Muscle of leg (tissue), 3 donors: ENCODE measurements at regions not wholly inside any gene's neighbourhood (a gene's known extent, or its start where the extent isn't known, plus 50 kb on each side); places are given as distances from the start of the nearest gene placed in this dataset.
A peak's percentile ranks its signal among the peaks of the same experiment; 100 is the strongest.

ENCODE experiments used
- DNase-seq: peaks from one replicate; pipeline ENCODE4 v3.0.0; 2013
- H3K27ac ChIP-seq: one replicate; pipeline ENCODE4 v1.5.1; 2013; ENCODE audit warnings: mild to moderate bottlenecking, low read length, control low read depth
- H3K27me3 ChIP-seq: one replicate; pipeline ENCODE4 v1.6.1; 2013; ENCODE audit warnings: low read length; ENCODE audit not compliant: control insufficient read depth, insufficient read depth
- H3K36me3 ChIP-seq: one replicate; pipeline ENCODE4 v1.6.1; 2013; ENCODE audit warnings: low read length; ENCODE audit not compliant: control insufficient read depth, insufficient read depth
- H3K4me1 ChIP-seq: one replicate; pipeline ENCODE4 v1.6.1; 2013; ENCODE audit warnings: low read length; ENCODE audit not compliant: control insufficient read depth, insufficient read depth
- H3K4me3 ChIP-seq: one replicate; pipeline ENCODE4 v1.5.1; 2013; ENCODE audit warnings: low read length, control low read depth
- H3K9me3 ChIP-seq: replicated peaks from 2 replicates; pipeline ENCODE4 v1.6.1; 2013; ENCODE audit warnings: low read depth, low read length; ENCODE audit not compliant: control insufficient read depth
- WGBS: methylation state at CpG from one replicate; pipeline ENCODE4 v1.1.5; 2013; ENCODE audit warnings: missing lambda C conversion rate; ENCODE audit not compliant: insufficient coverage; 5-methylcytosine and 5-hydroxymethylcytosine counted together

- no peak for DNase-seq
- Histone ChIP-seq H3K4me1 (no peaks in the 10 kb centered on the region), H3K9me3 (no peaks in the 10 kb centered on the region), H3K27ac (no peak overlapping the region), H3K4me3 (no peak overlapping the region), H3K36me3 (no peaks in the 10 kb centered on the region), H3K27me3 (no peaks in the 10 kb centered on the region)
Observed at GRCh38 chrX:27924718-27925117, 56.5 kb downstream of the DCAF8L1 start.

GRCh38 chrX:27924261-27924660 is 57.0 kb downstream of the DCAF8L1 start:
- Histone ChIP-seq H3K9me3 (no peaks in the 10 kb centered on the region), H3K36me3 (no peaks in the 10 kb centered on the region), H3K27ac (no peak overlapping the region), H3K4me3 (no peak overlapping the region), H3K4me1 (no peaks in the 10 kb centered on the region), H3K27me3 (no peaks in the 10 kb centered on the region)
- no peak for DNase-seq
- 80% methylated on average over 1 of the region's 4 CpGs for WGBS

- Histone ChIP-seq H3K4me3 (no peak overlapping the region), H3K4me1 (no peaks in the 10 kb centered on the region), H3K27me3 (no peaks in the 10 kb centered on the region), H3K36me3 (no peaks in the 10 kb centered on the region), H3K27ac (no peak overlapping the region), H3K9me3 (no peaks in the 10 kb centered on the region)
- WGBS: no CpG with 5 or more reads among the region's 3 CpGs
- DNase-seq: peak; percentile 15
Observed at GRCh38 chrX:27918799-27919198, 62.5 kb downstream of the DCAF8L1 start.

GRCh38 chrX:27917713-27918500 is 63.3 kb downstream of the DCAF8L1 start:
- Histone ChIP-seq H3K27me3 (no peaks in the 10 kb centered on the region), H3K36me3 (no peaks in the 10 kb centered on the region), H3K4me3 (no peak overlapping the region), H3K27ac (no peak overlapping the region), H3K4me1 (no peaks in the 10 kb centered on the region), H3K9me3 (no peaks in the 10 kb centered on the region)
- no CpG with 5 or more reads among the region's 6 CpGs for WGBS
- no peak for DNase-seq

GRCh38 chrX:27915617-27916016 is 65.6 kb downstream of the DCAF8L1 start:
- WGBS: 20% methylated on average over 1 of the region's 3 CpGs
- no peaks in the 10 kb centered on the region for H3K9me3 ChIP-seq
- no peaks in the 10 kb centered on the region for H3K36me3 ChIP-seq
- H3K27ac ChIP-seq: no peak overlapping the region
- peak; percentile 38 for DNase-seq
- no peaks in the 10 kb centered on the region for H3K4me1 ChIP-seq
- H3K4me3 ChIP-seq: no peak overlapping the region
- H3K27me3 ChIP-seq: no peaks in the 10 kb centered on the region

GRCh38 chrX:27910412-27910811 is 70.8 kb downstream of the DCAF8L1 start:
- no peak for DNase-seq
- WGBS: no CpG with 5 or more reads among the region's 1 CpG
- no peaks in the 10 kb centered on the region for H3K9me3 ChIP-seq
- H3K27ac ChIP-seq: no peak overlapping the region
- no peaks in the 10 kb centered on the region for H3K4me1 ChIP-seq
- no peaks in the 10 kb centered on the region for H3K27me3 ChIP-seq
- H3K4me3 ChIP-seq: no peak overlapping the region
- no peaks in the 10 kb centered on the region for H3K36me3 ChIP-seq

- H3K27ac ChIP-seq: no peak overlapping the region
- no peak for DNase-seq
- H3K27me3 ChIP-seq: no peaks in the 10 kb centered on the region
- no peaks in the 10 kb centered on the region for H3K36me3 ChIP-seq
- no peaks in the 10 kb centered on the region for H3K9me3 ChIP-seq
- 85% methylated on average over 2 of the region's 2 CpGs for WGBS
- no peak overlapping the region for H3K4me3 ChIP-seq
- no peaks in the 10 kb centered on the region for H3K4me1 ChIP-seq
Observed at GRCh38 chrX:27903960-27904359, 77.3 kb downstream of the DCAF8L1 start.

GRCh38 chrX:27893871-27894270 is 86.1 kb downstream of the MAGEB10 start:
- WGBS: no CpG with 5 or more reads among the region's 2 CpGs
- H3K9me3 ChIP-seq: no peaks in the 10 kb centered on the region
- no peak overlapping the region for H3K4me3 ChIP-seq
- no peaks in the 10 kb centered on the region for H3K27me3 ChIP-seq
- DNase-seq: no peak
- no peaks in the 10 kb centered on the region for H3K36me3 ChIP-seq
- H3K4me1 ChIP-seq: no peaks in the 10 kb centered on the region
- H3K27ac ChIP-seq: no peak overlapping the region

- Histone ChIP-seq H3K27ac (no peak overlapping the region), H3K4me3 (no peak overlapping the region), H3K9me3 (no peaks in the 10 kb centered on the region), H3K4me1 (no peaks in the 10 kb centered on the region), H3K36me3 (no peaks in the 10 kb centered on the region), H3K27me3 (no peaks in the 10 kb centered on the region)
- no peak for DNase-seq
- 0% methylated on average over 1 of the region's 3 CpGs for WGBS
Observed at GRCh38 chrX:27893211-27893610, 85.4 kb downstream of the MAGEB10 start.

- no peak for DNase-seq
- WGBS: no CpG with 5 or more reads among the region's 1 CpG
- Histone ChIP-seq H3K36me3 (no peaks in the 10 kb centered on the region), H3K4me3 (no peak overlapping the region), H3K4me1 (no peaks in the 10 kb centered on the region), H3K27me3 (no peaks in the 10 kb centered on the region), H3K9me3 (no peaks in the 10 kb centered on the region), H3K27ac (no peak overlapping the region)
Observed at GRCh38 chrX:27890611-27891010, 82.8 kb downstream of the MAGEB10 start.

- Histone ChIP-seq H3K9me3 (no peaks in the 10 kb centered on the region), H3K27me3 (no peaks in the 10 kb centered on the region), H3K4me1 (no peaks in the 10 kb centered on the region), H3K4me3 (no peak overlapping the region), H3K27ac (no peak overlapping the region), H3K36me3 (no peaks in the 10 kb centered on the region)
- DNase-seq: no peak
- 20% methylated on average over 1 of the region's 2 CpGs for WGBS
Observed at GRCh38 chrX:27889878-27890277, 82.1 kb downstream of the MAGEB10 start.
